ENCODE measurements at regions not wholly inside any gene's neighbourhood (a gene's known extent, or its start where the extent isn't known, plus 50 kb on each side); places are given as distances from the start of the nearest gene placed in this dataset.

DNA sequence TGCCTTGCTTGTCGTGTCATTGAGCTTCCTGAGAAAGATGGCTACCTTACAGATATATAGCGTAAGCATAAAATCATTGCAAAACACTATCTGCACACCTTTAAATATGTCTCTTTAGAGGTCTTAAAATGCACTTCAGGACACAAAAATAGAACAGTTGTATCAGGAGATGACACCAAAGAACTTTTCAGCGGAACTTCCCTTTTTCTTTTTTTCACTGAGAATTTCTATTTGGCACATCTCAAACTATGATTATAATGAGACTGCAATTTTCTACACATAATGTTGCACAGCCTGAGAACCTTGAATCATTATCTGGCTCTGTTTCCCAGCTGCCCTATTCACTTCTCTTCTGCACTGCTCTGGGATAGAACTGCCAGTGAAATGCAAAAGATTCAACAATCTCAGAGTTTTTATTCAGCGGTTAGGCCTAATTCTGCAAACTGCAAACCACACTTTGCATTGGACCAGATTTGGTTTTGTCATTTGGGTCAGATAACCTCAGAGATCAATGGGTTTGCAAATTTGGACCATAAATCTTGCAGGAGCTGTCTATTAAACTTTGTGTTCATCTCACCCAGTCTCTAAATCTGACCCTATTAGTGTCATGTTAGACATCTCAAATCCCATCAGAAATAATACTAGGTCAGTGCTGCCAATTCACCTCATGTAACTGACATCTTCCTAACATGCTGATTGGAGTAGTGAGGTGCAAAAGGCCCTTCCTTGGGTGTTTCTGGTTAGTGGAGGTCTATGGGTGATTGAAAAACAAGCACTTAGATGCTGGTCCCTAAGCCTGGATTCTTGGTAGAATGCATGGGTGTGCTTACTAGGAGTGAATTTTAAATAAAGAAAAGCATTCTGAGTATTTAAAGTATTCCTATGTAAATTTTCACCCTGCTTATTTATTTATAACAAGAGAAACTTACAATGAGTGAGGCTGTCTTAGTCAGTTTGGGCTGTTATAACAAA, 382.7 kb downstream of the UTRN start:
- no peak for TF ChIP-seq EZH2 (IDR thresholded peaks at IDR 0.05)
- no peak for TF ChIP-seq POLR2AphosphoS5 (IDR thresholded peaks at IDR 0.05; ENCODE audit: borderline replicate concordance, low read depth, low read length)
- no peak for TF ChIP-seq FOXP2 (optimal IDR thresholded peaks at IDR 0.05; ENCODE audit: control extremely low read depth, extremely low read length, insufficient read depth)

All from SK-N-MC (cell line).